Gastrocnemius medialis (tissue), 4 donors: ENCODE measurements at regions not wholly inside any gene's neighbourhood (a gene's known extent, or its start where the extent isn't known, plus 50 kb on each side); places are given as distances from the start of the nearest gene placed in this dataset.

Source experiments
- ATAC-seq, 2 donors: fragments of 150-250 bp; one replicate each; pipeline ENCODE4 v1.9.1; 2016
- DNase-seq, 2 donors: peaks; one replicate each; pipeline ENCODE4 v3.0.0-alpha.2; 2019
- H3K27ac ChIP-seq, 4 donors: fragments of 200-600 bp; sonication (generic); 1 replicate in 1 of 4; 2 replicates in 3 of 4; pipeline ENCODE4 v1.5.1; 2016 to 2018; ENCODE audit warnings: mild to moderate bottlenecking in 2 of 4, moderate library complexity in 1 of 4
- H3K27me3 ChIP-seq, 3 donors: fragments of 200-600 bp; sonication (generic) in 2 of 3; 1 replicate in 1 of 3; 2 replicates in 2 of 3; pipeline versions ENCODE4 v1.5.1 to v1.6.0; 2016 to 2019; ENCODE audit warnings: mild to moderate bottlenecking in 1 of 3, moderate library complexity in 1 of 3
- H3K36me3 ChIP-seq, 2 donors: fragments of 200-600 bp; sonication (generic) in 1 of 2; one replicate each; pipeline ENCODE4 v1.5.1; 2017 to 2018
- H3K4me1 ChIP-seq, 2 donors: fragments of 200-600 bp; sonication (generic) in 1 of 2; one replicate each; pipeline ENCODE4 v1.5.1; 2016 to 2017; ENCODE audit warnings: mild to moderate bottlenecking in 2 of 2
- H3K4me3 ChIP-seq, 4 donors: fragments of 200-600 bp; sonication (generic) in 3 of 4; 1 replicate in 1 of 4; 2 replicates in 3 of 4; pipeline ENCODE4 v1.5.1; 2016 to 2019; ENCODE audit warnings: mild to moderate bottlenecking in 2 of 4
- H3K9me3 ChIP-seq, 3 donors: fragments of 200-600 bp; sonication (generic) in 2 of 3; 1 replicate in 1 of 3; 2 replicates in 2 of 3; pipeline ENCODE4 v1.5.1; 2016 to 2019
- POLR2A ChIP-seq, 2 donors: fragments of 450-650 bp; IDR thresholded peaks; one replicate each; pipeline ENCODE4 v1.6.1; 2017; ENCODE audit warnings: antibody characterized with exemption in 2 of 2, mild to moderate bottlenecking in 2 of 2, moderate library complexity in 2 of 2
- in situ Hi-C, 4 donors: fragments of 200-750 bp; cut with MboI; loops; one replicate each; pipeline versions ENCODE4 v1.15.0 to v1.8.0; 2017; ENCODE audit warnings: low sequenced_read_pairs in 4 of 4
- intact Hi-C: fragments of 100-400 bp; cut with DNase I; formaldehyde crosslinking; loops from one replicate; pipeline ENCODE4 v1.15.1; 2023; ENCODE audit warnings: low total_unique reads
- TF ChIP-seq, protein P1 (sequence below), 5 experiments: fragments of 450-650 bp in 3 of 5; fragments of 200-600 bp in 2 of 5; sonication (generic) in 2 of 5; IDR thresholded peaks in 4 of 5; conservative IDR thresholded peaks in 1 of 5; 1 replicate in 4 of 5; 2 replicates in 1 of 5; pipeline ENCODE4 v1.5.1; 2016 to 2019; ENCODE audit warnings: antibody characterized with exemption in 5 of 5, mild to moderate bottlenecking in 3 of 5, moderate library complexity in 3 of 5

DNA sequence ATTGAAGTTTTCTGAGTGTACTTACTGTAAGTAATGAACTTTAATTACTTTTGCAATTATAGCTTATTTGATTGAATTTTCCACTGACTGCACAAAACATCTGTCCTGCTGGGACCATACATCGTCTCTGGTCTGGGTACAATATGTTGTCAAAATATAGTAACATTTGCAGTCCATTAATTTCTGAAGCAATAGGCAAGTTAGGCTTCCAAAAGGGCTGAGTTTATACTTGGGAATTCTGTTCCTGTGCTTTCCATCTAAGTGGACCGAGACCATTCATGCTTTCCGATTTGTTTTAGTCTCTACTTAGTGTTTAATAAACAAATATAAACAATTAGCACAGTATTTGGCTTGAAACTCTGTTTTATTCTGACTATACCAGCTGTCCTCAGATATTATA, 139.3 kb downstream of the RFPL4B start:
- in situ Hi-C loops: no loop called here
- ATAC-seq: no peak
- Histone ChIP-seq H3K9me3 (no peaks in the 10 kb centered on the region), H3K4me1 (no peaks in the 10 kb centered on the region), H3K27me3 (no peaks in the 10 kb centered on the region), H3K36me3 (no peaks in the 10 kb centered on the region), H3K27ac (no peak overlapping the region), H3K4me3 (no peak overlapping the region)
- intact Hi-C loops: no loop called here
- no peak for DNase-seq
- TF ChIP-seq, protein P1, sequence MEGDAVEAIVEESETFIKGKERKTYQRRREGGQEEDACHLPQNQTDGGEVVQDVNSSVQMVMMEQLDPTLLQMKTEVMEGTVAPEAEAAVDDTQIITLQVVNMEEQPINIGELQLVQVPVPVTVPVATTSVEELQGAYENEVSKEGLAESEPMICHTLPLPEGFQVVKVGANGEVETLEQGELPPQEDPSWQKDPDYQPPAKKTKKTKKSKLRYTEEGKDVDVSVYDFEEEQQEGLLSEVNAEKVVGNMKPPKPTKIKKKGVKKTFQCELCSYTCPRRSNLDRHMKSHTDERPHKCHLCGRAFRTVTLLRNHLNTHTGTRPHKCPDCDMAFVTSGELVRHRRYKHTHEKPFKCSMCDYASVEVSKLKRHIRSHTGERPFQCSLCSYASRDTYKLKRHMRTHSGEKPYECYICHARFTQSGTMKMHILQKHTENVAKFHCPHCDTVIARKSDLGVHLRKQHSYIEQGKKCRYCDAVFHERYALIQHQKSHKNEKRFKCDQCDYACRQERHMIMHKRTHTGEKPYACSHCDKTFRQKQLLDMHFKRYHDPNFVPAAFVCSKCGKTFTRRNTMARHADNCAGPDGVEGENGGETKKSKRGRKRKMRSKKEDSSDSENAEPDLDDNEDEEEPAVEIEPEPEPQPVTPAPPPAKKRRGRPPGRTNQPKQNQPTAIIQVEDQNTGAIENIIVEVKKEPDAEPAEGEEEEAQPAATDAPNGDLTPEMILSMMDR (IDR thresholded peaks at IDR 0.05 in 4 of 5, conservative IDR thresholded peaks at IDR 0.05 in 1 of 5): no peak
- TF ChIP-seq POLR2A (IDR thresholded peaks at IDR 0.05): no peak

DNA sequence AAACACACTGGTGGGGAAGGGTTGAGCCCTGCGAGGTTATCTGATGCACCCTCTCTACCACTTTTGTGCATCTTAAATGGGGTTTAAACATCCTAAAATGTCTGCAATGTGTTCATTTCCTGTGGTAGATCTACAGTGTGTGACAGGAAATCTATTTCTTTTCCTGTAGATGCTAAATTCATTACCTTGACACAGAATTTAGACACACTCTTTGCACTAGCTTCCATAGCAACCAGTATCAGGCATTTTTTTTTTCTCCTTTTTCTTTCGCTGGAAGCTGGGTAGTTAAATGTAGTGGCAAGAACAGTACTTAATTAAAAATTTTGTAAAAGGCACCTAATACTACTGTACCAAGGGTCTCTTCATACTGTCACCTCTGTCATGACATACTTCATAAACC, 141.1 kb downstream of the RFPL4B start:
- no peaks in the 10 kb centered on the region for H3K4me1 ChIP-seq
- H3K27ac ChIP-seq: no peak overlapping the region
- TF ChIP-seq, protein P1 (IDR thresholded peaks at IDR 0.05 in 4 of 5, conservative IDR thresholded peaks at IDR 0.05 in 1 of 5): no peak
- no peak for TF ChIP-seq POLR2A (IDR thresholded peaks at IDR 0.05)
- intact Hi-C loops (no loop called here), in situ Hi-C loops (no loop called here)
- no peaks in the 10 kb centered on the region for H3K27me3 ChIP-seq
- H3K4me3 ChIP-seq: no peak overlapping the region
- H3K9me3 ChIP-seq: no peaks in the 10 kb centered on the region
- ATAC-seq: no peak
- no peaks in the 10 kb centered on the region for H3K36me3 ChIP-seq
- no peak for DNase-seq

DNA sequence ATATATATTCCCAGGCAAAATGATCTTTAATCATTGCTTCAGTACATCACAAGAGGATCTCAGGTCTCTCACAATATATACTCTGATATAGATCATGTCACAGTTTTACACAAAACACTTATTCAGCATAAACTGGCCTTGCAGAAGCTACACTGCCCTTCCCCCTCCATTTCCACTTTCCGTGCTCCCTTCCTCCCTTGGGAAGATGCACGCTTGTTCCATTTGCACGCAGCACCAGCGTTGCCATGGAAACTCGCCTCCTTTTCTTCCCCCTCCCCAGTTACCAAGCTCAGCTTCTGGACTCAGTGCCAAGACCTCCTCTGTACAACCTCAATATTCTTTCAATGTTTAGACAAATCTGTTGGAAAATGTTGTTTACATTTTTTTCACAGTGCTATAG, 154.6 kb downstream of the RFPL4B start:
- H3K27ac ChIP-seq: no peak overlapping the region
- TF ChIP-seq, protein P1 (IDR thresholded peaks at IDR 0.05 in 4 of 5, conservative IDR thresholded peaks at IDR 0.05 in 1 of 5): no peak
- no peak for TF ChIP-seq POLR2A (IDR thresholded peaks at IDR 0.05)
- peaks cover 0 to 4% of the 10 kb centered on the region in 2 donors for H3K4me1 ChIP-seq
- ATAC-seq (no peak), DNase-seq (no peak)
- in situ Hi-C loops (no loop called here), intact Hi-C loops (no loop called here)
- H3K9me3 ChIP-seq: no peaks in the 10 kb centered on the region
- H3K27me3 ChIP-seq: no peaks in the 10 kb centered on the region
- no peak overlapping the region for H3K4me3 ChIP-seq
- H3K36me3 ChIP-seq: no peaks in the 10 kb centered on the region

DNA sequence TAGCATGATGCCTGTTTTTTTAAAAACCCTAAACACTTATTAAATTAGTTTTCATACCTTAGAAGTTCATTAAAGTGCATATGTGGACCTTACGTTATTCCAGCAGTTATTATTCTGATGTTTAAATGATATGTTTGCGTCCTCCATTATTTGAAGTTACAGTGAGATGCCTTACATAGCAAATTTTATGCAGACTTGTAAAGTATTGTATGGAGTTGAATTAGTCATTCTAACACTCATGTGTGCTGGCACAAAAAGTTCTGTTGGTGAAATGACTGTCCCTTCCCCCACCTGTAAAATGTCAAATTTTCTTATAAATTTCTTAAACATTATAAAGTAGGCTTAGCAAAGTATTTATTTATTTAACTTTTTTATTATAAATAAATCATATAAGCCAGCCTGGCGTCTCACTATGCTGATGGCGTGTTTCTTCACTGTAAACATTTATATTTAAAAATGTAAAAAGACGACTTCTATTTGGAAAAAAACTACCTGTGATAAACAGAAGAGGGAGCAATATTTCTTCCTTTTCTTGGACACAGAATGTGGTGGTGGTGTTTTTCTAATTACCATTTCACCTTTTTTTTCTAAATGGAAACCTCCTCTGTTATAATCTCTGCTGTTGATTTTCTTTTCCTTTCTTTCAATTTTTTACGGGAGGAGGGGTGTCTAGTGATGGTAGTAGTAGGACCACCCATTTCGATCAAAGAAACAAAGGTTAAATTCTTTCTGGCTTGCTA, 155.4 kb downstream of the RFPL4B start:
- no peak overlapping the region for H3K27ac ChIP-seq
- no peak for DNase-seq
- H3K9me3 ChIP-seq: no peaks in the 10 kb centered on the region
- no peaks in the 10 kb centered on the region for H3K27me3 ChIP-seq
- H3K36me3 ChIP-seq: no peaks in the 10 kb centered on the region
- H3K4me1 ChIP-seq: peaks cover 0 to 4% of the 10 kb centered on the region in 2 donors
- no peak overlapping the region for H3K4me3 ChIP-seq
- in situ Hi-C loops (no loop called here), intact Hi-C loops (no loop called here)
- TF ChIP-seq, protein P1 (IDR thresholded peaks at IDR 0.05 in 4 of 5, conservative IDR thresholded peaks at IDR 0.05 in 1 of 5): no peak
- no peak for TF ChIP-seq POLR2A (IDR thresholded peaks at IDR 0.05)
- ATAC-seq: no peak
